T47D (cell line): ENCODE measurements at regions not wholly inside any gene's neighbourhood (a gene's known extent, or its start where the extent isn't known, plus 50 kb on each side); places are given as distances from the start of the nearest gene placed in this dataset.

Source experiments
- DNase-seq, 2 experiments: peaks; one replicate each; pipeline versions ENCODE4 v3.0.0 to v3.0.0-alpha.2; 2011 to 2012; ENCODE audit warnings: low read depth in 1 of 2, low spot score in 1 of 2
- JUND ChIP-seq: IDR thresholded peaks from 2 replicates; pipeline ENCODE4 v1.6.1; 2012; ENCODE audit warnings: low read depth
- in situ Hi-C: cut with HindIII; loops from 2 replicates; pipeline ENCODE4 v1.10.0; 2016; ENCODE audit warnings: low sequenced_read_pairs, low pct_unique_long_range_greater_than_20kb

DNA sequence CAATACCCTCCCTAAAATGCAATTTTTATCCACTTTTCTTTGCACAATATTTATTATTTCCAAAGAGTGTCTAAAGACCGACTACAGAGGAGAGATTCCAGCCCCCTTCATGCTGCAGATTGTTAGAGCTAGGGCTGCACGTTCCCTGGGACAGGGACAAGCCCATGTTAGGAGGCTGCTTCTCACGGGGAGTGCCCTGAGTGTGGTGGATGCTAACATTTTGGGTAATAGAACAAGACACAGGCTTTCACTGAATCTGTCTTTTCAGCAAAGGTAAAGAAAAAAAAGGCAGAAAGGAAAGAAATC, 125.4 kb downstream of the RIPK4 start:
- in situ Hi-C loops = no loop called here
- no peak for TF ChIP-seq JUND
- DNase-seq = no peak

DNA sequence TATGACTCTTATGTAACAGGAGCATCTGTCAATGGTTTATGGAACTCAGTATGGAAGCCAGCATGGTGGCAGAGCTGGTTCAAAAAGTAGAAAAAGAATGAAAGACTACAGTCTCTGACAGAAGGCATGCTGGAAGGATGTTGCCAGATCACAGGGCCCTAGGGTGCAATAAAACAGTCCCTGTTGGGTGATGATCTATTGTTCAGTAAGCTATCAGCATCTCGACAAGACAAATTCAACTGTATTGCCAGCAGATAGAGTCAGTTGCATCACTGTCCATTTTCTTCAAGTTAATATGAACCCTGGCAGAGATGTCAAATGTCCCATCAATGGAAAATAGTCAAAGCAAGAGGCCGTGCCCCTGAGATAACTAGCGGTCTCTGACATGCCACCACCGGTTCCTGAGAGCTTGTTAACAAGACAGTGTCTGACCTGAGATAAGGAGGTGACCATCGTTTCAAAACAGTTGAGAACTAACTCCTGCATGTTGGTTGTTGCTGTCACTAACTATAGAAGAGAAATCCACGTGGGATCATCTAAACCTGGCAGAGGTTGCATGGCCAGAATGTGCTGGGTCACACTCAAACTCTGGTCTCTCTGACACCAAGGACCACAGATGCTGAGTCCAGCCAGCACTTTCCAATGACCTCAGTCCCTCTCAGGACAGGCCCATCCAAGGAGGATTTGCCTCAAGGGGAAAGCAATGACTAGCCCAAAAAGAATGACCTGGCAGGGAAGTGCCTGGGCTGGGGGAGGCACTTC, 125.9 kb downstream of the RIPK4 start:
- no peak for DNase-seq
- TF ChIP-seq JUND = no peak
- in situ Hi-C loops = no loop called here

DNA sequence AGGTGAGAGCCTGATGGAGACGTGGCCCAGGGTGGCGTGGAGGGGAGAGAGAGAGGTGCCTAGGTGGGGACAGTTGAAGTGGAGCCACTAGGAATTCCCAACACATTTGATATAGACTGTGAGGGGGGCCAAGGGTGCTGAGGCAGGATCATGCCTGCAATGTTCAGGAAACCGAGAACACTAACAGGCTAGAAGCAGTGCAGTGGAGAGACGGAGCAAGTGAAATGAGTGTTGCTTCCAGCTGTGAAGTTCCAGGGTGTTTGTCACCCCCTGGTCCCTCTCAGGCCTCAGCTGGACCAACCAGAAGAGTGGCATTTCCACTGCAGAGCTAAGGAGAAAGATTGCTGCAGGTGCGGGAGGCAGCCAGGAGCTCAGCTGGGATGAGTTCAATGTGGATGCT, 127.1 kb downstream of the RIPK4 start:
- in situ Hi-C loops = no loop called here
- TF ChIP-seq JUND = no peak

DNA sequence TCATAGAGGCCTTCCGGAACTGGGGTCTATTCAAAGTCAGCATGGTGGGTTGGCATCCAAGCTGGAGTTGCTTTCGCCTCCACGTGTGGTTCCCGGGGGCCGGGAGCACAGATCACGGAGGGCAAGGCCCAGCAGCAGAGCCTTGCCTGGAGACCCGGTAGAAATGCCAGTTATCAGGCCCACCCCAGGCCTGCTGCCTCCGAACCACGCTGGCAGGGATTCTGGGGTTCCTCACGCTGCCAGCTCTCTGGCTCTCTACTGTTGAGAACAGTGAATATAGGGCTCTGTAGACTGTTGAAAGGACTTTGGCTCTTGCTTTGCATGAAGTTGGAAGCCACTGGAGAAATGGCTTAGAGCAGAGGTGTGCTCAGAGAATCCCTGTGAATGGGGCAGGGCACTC, 127.5 kb downstream of the RIPK4 start:
- DNase-seq = no peak
- in situ Hi-C loops = no loop called here
- TF ChIP-seq JUND = no peak

More for the DNA sequence above, 127.1 kb downstream of the RIPK4 start:
- no peak for DNase-seq

DNA sequence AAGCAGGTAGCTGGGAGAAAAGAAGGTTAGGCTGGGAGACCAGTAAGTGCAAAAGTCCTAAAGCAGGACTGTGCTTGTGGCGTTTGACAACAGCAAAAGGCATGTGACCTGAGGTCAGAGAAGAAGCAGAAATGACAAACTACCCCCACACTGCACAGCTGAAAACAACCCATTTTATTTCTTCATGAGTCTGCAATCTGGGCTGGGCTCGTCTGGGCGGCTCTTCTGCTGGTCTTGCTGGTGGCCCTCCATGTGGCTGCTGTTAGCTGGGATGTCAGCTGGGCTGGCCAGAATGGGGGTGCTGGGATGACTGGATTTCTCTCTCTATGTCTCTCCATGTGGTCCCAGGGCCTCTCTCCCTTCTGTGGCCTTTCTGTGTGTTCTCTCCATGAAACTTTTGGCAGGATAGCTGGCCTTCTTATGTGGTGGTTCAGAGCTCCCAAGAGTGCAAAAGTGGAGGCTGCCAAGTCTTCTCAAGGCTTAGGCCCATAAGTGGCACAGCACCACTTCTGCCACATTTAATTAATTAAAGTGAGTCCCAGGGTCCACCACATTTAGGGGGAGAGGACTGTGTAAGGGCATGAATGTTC, 128.6 kb downstream of the RIPK4 start:
- in situ Hi-C loops = no loop called here
- no peak for TF ChIP-seq JUND
- no peak for DNase-seq

DNA sequence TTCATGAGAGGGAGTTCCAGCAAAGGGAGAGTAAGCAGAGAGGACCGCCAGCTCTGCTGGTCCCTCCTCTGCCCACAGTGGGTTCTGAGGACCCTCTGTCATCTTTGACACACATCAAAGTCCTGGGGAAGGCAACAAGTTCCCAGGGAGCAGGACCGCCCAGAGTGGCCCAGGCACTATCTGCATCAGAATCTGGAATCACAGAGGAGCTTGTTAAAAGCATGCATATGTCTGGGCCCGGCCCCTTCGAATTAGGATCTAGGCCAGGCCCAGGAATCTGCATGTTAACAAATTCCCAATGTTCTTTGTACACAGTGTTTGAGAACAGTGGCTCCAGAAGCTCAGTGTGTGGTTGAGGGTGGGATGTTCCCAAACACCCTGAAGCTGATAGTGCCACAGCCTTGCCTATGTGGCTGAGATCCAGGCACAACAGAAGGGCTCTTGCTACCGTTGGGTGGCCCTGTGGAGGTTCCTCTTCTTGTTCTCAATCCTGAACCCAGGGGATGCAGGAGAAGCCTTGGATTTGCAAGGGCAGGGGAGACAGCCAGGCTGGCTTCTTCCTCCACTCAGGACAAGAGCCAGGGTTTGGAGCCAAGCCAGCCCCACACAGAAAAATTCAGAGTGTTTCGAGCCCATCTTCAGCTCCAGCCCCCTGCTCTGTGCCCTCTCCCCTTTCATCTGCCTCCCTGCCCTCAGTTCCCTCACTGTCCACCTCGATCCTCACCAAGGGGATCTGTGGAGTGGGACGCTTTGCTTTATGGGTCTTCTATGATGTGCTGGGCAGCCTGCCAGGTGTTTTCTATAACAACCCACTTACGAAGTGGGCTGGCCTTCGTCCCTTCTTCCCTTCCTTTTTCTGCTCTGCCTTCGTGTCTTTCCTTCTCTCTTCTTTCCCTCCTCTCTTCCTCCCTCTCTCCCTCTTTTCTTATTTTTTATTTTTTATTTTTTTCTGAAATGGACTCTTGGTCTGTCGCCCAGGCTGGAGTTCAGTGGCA, 129.0 kb upstream of the TMPRSS2 start:
- in situ Hi-C loops = no loop called here
- DNase-seq = no peak
- TF ChIP-seq JUND = no peak

DNA sequence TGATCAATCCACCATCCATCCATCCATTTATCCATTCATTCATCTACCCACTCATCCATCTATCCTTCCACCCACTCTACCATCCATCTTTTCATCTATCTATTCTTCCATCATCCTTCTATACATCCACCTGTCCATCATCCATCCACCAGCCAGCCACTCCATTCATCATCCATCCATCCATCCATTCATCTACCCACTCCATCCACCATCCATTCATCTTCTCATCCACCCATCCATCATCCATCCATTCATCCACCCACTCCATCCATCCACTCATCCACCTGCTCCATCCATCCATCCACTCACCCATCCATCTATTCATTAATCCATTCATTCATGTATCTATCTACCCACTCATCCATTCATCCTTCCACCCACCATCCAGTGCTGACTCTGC, 127.9 kb upstream of the TMPRSS2 start:
- DNase-seq = no peak
- no peak for TF ChIP-seq JUND
- in situ Hi-C loops = no loop called here

DNA sequence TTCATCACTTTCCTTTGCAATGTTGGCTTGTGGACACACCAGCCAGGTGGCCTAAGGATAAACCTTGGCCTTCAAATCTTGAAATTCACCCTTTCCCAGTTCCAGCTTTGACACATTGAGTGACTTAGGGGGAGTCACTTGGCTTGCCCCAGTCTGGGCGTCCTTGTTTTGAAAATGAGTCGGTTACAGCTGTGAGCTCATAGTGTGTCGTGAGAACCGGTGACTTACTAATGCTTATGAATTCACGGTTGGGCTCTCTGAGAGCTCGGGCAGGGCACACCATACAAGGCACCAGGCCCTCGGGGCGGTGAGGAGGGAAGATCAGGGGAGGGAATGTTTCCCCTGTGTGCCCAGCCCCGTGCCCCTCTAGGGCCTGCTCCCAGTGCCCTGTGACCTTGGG, 126.9 kb upstream of the TMPRSS2 start:
- TF ChIP-seq JUND = no peak
- in situ Hi-C loops = no loop called here
- no peak for DNase-seq

DNA sequence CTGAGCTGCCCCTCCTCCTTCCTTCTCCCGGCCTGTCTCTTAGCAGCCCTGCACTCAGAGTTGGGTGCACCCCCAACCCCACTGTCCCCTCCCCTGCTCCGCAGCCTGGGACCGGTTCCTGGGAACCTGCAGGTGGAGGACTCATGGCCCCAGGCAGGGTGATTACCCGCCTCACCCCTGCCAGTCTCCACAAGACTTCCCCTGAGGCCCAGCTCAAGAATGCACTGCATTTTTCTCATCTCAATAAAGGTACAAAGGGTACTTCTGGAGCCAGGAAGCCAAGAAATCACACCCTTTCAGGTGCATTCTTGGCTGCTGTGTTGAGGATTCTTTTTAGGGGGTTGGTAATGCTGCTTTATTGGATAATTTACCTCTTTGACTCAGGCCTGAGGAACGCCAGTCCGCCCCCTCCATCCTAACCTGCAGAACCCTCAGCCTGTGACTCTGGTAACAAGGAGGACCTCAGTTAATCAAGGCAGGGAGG, 126.3 kb upstream of the TMPRSS2 start:
- DNase-seq = peak in 1 of 2 experiments; percentile 70
- in situ Hi-C loops = no loop called here
- TF ChIP-seq JUND = no peak

DNA sequence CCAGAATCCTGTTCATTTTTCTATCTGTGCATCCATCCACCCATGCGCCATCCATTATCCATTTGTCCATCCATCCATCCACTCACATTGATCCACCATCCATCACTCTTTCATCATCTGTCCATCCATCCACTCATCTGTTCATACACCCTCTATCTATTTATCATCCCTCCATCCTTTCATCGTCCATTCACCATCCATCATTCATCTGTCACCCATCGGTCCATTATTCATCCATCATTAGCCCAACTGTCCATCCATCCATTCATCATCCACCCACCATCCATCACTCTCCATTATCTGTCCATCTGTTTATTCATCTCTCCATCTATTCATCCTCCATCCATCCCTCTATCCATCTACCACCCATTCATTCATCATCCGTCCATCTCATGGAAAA, 125.7 kb upstream of the TMPRSS2 start:
- in situ Hi-C loops = no loop called here
- TF ChIP-seq JUND = no peak
- DNase-seq = no peak

DNA sequence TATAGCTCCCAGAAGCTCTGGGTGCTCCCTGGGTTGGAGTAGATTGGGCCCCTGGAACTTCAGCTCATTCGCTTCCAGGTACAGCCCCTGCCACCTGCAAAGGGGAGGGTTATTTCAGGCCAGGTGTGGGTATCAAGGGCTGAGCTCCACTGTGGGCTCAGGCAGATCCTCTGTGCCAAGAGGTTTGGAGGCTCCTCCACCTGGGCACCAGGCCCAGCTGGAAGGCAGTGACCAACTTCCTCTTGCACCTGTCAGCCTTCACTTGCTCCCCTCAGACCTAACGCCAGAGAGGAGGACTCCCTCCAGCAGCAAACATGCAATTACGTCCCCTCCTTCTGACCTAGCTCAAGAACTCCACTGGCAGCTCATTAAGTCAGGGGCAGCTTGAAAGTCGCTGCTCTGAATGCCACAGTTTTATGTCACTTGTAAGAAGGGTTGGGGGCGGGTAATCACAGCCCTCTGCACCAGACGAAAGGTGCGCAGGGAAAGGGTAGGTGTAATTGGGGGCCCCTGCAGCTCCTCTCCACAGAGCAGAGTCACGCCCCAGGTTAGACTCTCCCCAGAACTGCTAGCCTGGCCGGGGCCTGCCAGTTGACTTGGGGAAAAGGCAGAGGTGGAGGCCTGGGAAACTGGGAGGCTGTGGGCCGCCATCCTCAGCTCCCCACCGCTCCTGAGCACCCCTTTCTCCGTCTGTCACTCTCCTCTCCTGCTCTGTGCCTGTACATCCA, 125.0 kb upstream of the TMPRSS2 start:
- no peak for DNase-seq
- TF ChIP-seq JUND = no peak
- in situ Hi-C loops = no loop called here
